ENCODE measurements at regions not wholly inside any gene's neighbourhood (a gene's known extent, or its start where the extent isn't known, plus 50 kb on each side); places are given as distances from the start of the nearest gene placed in this dataset.

DNA sequence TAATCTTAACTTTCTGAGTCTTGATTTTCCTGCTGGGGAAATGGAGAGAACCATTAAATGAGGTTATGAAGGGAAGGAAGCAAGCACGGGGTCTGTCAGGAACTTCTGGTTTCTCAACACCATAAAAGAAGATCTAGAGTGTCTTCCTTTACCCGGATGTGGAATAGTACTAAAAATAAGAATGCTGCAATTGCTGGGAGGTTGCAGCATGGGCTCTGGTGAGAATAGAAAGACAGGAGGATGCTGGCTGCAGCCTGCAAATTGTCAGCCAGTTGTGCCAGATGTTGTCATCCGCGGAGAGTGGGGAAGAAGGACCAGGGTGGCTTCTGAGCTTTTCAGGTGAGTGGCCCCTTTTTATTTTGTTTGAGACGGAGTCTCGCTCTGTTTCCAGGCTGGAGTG is 69.3 kb upstream of the STC2 start:
- Histone ChIP-seq H3K27me3 (replicated peaks; ENCODE audit: insufficient read depth, low read depth, low read length, poor library complexity) (peaks cover 3% of the 10 kb centered on the region), H3K4me3 (ENCODE audit: low read depth, low read length, poor library complexity, severe bottlenecking) (no peak overlapping the region), H3K4me1 (ENCODE audit: insufficient read depth, low read length, poor library complexity, severe bottlenecking) (no peaks in the 10 kb centered on the region), H3K27ac (ENCODE audit: low read depth, low read length, poor library complexity, severe bottlenecking) (no peak overlapping the region), H3K36me3 (ENCODE audit: insufficient read depth, low read length, poor library complexity, severe bottlenecking) (no peaks in the 10 kb centered on the region), H3K9me3 (ENCODE audit: low read depth, low read length, poor library complexity, severe bottlenecking) (no peaks in the 10 kb centered on the region)
- intact Hi-C loops (cut with micrococcal nuclease; ENCODE audit: unreplicated experiment) = no loop called here
- CTCF ChIA-PET = no interaction called here
- no TSS peak for BruUV-seq (replicated peaks)
- no peak for DNase-seq (ENCODE audit: low spot score)
- TF ChIP-seq EZH2 (IDR thresholded peaks at IDR 0.05; ENCODE audit: borderline replicate concordance, low read depth, low read length, poor library complexity, severe bottlenecking) = no peak
- TF ChIP-seq, protein P1, sequence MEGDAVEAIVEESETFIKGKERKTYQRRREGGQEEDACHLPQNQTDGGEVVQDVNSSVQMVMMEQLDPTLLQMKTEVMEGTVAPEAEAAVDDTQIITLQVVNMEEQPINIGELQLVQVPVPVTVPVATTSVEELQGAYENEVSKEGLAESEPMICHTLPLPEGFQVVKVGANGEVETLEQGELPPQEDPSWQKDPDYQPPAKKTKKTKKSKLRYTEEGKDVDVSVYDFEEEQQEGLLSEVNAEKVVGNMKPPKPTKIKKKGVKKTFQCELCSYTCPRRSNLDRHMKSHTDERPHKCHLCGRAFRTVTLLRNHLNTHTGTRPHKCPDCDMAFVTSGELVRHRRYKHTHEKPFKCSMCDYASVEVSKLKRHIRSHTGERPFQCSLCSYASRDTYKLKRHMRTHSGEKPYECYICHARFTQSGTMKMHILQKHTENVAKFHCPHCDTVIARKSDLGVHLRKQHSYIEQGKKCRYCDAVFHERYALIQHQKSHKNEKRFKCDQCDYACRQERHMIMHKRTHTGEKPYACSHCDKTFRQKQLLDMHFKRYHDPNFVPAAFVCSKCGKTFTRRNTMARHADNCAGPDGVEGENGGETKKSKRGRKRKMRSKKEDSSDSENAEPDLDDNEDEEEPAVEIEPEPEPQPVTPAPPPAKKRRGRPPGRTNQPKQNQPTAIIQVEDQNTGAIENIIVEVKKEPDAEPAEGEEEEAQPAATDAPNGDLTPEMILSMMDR (conservative IDR thresholded peaks at IDR 0.05; ENCODE audit: low read depth, low read length) = no peak
- POLR2A ChIA-PET (ENCODE audit: low non-redundant PET) = no interaction called here

DNA sequence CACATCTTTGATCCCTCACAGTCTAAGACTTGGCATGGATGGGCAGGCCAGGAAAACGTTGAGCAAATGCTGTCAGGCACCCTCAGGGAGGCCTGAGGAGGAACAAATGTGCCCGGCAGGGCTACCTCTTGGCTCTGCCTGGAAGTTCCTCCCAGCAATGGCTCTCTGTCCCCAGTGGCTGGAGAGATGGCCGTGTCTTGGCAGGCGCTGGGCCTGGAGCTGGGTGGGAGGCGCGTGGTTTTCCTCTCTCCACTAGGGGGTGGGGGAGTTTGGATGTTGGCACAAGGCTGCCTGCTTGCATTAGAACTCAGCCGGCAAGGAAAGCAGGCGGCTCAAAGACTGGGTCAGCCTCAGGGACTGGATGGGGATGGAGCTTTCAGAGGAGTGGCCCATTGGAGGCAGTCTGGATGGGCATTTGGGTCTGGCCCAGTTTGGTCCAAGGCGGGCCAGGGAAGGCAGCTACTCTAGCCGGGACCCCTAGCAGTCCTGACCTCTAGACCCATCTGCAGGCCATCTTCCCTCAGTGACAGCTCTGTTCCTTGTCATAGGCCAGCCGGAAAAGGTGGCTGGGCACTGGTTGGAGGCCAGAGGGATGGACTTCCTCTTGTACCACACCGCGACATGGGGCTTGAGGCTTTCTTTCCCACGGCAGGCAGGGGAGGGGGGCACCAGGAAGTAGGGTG is 68.2 kb upstream of the STC2 start:
- no TSS peak for BruUV-seq (replicated peaks)
- ChIA-PET POLR2A (ENCODE audit: low non-redundant PET) (no interaction called here), CTCF (interaction anchor here (0.7 kb wide), 1 partner anchor 177 kb away, joined by 3 read pairs; no protein-coding TSS in a partner anchor)
- no peak overlapping the region for H3K27ac ChIP-seq (ENCODE audit: low read depth, low read length, poor library complexity, severe bottlenecking)
- no peaks in the 10 kb centered on the region for H3K4me1 ChIP-seq (ENCODE audit: insufficient read depth, low read length, poor library complexity, severe bottlenecking)
- no peaks in the 10 kb centered on the region for H3K36me3 ChIP-seq (ENCODE audit: insufficient read depth, low read length, poor library complexity, severe bottlenecking)
- H3K9me3 ChIP-seq (ENCODE audit: low read depth, low read length, poor library complexity, severe bottlenecking) = no peaks in the 10 kb centered on the region
- peaks cover 3% of the 10 kb centered on the region for H3K27me3 ChIP-seq (replicated peaks; ENCODE audit: insufficient read depth, low read depth, low read length, poor library complexity)
- TF ChIP-seq EZH2 (IDR thresholded peaks at IDR 0.05; ENCODE audit: borderline replicate concordance, low read depth, low read length, poor library complexity, severe bottlenecking) = no peak
- TF ChIP-seq, protein P1 (conservative IDR thresholded peaks at IDR 0.05; ENCODE audit: low read depth, low read length) = no peak; the same call in 1 of the 2 replicates
- H3K4me3 ChIP-seq (ENCODE audit: low read depth, low read length, poor library complexity, severe bottlenecking) = no peak overlapping the region
- DNase-seq (ENCODE audit: low spot score) = peak; percentile 24
- intact Hi-C loops (cut with micrococcal nuclease; ENCODE audit: unreplicated experiment) = no loop called here

- BruUV-seq (replicated peaks) = no TSS peak
- no peaks in the 10 kb centered on the region for H3K36me3 ChIP-seq (ENCODE audit: insufficient read depth, low read length, poor library complexity, severe bottlenecking)
- CTCF ChIA-PET = no interaction called here
- POLR2A ChIA-PET (ENCODE audit: low non-redundant PET) = no interaction called here
- no peaks in the 10 kb centered on the region for H3K9me3 ChIP-seq (ENCODE audit: low read depth, low read length, poor library complexity, severe bottlenecking)
- no peak for DNase-seq (ENCODE audit: low spot score)
- H3K27me3 ChIP-seq (replicated peaks; ENCODE audit: insufficient read depth, low read depth, low read length, poor library complexity) = peaks cover 3% of the 10 kb centered on the region
- TF ChIP-seq, protein P1 (conservative IDR thresholded peaks at IDR 0.05; ENCODE audit: low read depth, low read length) = no peak
- TF ChIP-seq EZH2 (IDR thresholded peaks at IDR 0.05; ENCODE audit: borderline replicate concordance, low read depth, low read length, poor library complexity, severe bottlenecking) = no peak
- no peak overlapping the region for H3K27ac ChIP-seq (ENCODE audit: low read depth, low read length, poor library complexity, severe bottlenecking)
- H3K4me1 ChIP-seq (ENCODE audit: insufficient read depth, low read length, poor library complexity, severe bottlenecking) = no peaks in the 10 kb centered on the region
- intact Hi-C loops (cut with micrococcal nuclease; ENCODE audit: unreplicated experiment) = no loop called here
- H3K4me3 ChIP-seq (ENCODE audit: low read depth, low read length, poor library complexity, severe bottlenecking) = no peak overlapping the region
These were observed 67.7 kb upstream of the STC2 start for GRCh38 chr5:173395933-173396308.
